VCaP (cell line): ENCODE measurements at regions not wholly inside any gene's neighbourhood (a gene's known extent, or its start where the extent isn't known, plus 50 kb on each side); places are given as distances from the start of the nearest gene placed in this dataset.
A peak's percentile ranks its signal among the peaks of the same experiment; 100 is the strongest.

Experiments used
- H3K27ac ChIP-seq: fragments of 450-650 bp; 2 replicates; pipeline ENCODE4 v1.5.1; 2017
- CTCF ChIP-seq: fragments of 450-650 bp; conservative IDR thresholded peaks from 2 replicates; pipeline ENCODE4 v1.5.1; 2017; ENCODE audit warnings: mild to moderate bottlenecking, moderate library complexity

GRCh38 chr6:71471718-71472117 lies 183.1 kb downstream of the OGFRL1 start:
- no peak overlapping the region for H3K27ac ChIP-seq
- TF ChIP-seq CTCF = no peak

DNA sequence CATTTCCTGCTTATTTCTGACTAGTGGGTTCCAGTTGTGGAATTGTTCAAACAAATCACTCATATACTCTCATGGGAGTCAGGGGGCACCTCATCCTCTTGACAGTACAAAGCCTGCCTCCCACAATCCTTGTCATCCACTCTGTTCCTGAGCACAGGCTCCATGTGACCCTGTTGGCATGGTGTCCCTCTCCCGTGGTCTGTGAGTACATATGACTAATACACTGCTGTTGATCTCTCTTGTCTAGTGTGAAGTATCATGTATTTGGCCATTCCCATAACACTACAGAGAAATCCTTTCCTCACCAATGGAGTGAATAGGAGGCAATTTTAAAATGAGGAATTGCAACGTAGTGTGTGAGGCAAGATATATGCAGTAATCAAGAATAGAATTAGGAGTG lies 185.3 kb downstream of the OGFRL1 start:
- no peak overlapping the region for H3K27ac ChIP-seq
- TF ChIP-seq CTCF = no peak

- no peak for TF ChIP-seq CTCF
- H3K27ac ChIP-seq = no peak overlapping the region
These were observed 186.3 kb downstream of the OGFRL1 start for GRCh38 chr6:71474942-71475341.

DNA sequence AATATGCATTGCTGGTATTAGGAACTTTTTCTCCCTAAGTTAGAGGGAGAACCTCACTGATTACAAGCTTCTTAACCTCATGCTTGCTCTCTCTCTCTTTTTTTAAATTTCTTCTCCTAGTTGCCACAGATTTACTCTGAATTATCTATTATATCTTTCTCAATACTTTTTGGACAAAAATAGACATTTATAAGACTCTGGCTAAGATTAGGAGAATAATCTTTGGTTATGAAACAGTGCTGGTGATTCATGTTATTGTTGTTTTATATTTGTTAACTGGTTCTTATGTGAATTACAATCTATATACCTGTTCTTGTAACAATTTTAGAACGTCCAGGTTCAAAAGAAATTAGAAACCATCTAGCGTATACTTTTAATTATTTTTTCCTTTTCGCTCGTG lies 187.8 kb downstream of the OGFRL1 start:
- TF ChIP-seq CTCF = no peak
- H3K27ac ChIP-seq = no peak overlapping the region

DNA sequence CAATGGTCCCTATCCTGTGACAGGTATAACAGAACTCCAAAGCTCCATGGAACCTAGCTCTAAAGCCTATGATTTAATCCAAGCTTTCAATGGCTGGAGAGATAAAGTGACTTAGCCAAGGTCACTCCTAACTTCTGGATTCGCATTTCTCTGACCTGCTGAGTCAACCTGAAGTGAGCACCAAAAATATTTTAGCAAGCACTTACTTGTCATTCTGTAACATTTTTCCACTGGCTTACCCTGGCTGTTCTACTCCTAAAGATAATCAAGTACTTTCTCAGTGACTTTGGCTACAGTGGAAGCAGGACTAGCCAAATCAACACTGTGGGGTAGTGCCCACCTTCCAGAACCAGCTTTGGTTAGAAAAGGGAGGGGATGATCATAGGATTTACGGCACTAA lies 188.3 kb downstream of the OGFRL1 start:
- no peak for TF ChIP-seq CTCF
- no peak overlapping the region for H3K27ac ChIP-seq

- no peak for TF ChIP-seq CTCF
- peak overlapping the region; percentile 70 for H3K27ac ChIP-seq
These were observed 190.4 kb downstream of the OGFRL1 start for GRCh38 chr6:71478834-71479541.

- no peak overlapping the region for H3K27ac ChIP-seq
- no peak for TF ChIP-seq CTCF
These were observed 192.0 kb downstream of the OGFRL1 start for GRCh38 chr6:71480577-71480976.
